SK-N-SH (cell line): ENCODE measurements at regions not wholly inside any gene's neighbourhood (a gene's known extent, or its start where the extent isn't known, plus 50 kb on each side); places are given as distances from the start of the nearest gene placed in this dataset.

Experiments
- CTCF ChIA-PET: fragments of 300-600, 350-600 bp; formaldehyde crosslinking; extraction: SDS; loops from one replicate; lab custom pipeline; 2021; lab: Yijun Ruan, JAX
- POLR2A ChIA-PET: fragments of 350-600 bp; sonication (Branson Sonifier 250); formaldehyde crosslinking; extraction: SDS; loops from one replicate; lab custom pipeline; 2020; ENCODE audit warnings: antibody characterized with exemption, inconsistent platforms; lab: Yijun Ruan, JAX
- DNase-seq: peaks from one replicate; pipeline ENCODE4 v3.0.0; 2012
- H2AFZ ChIP-seq: fragments of 200-600 bp; sonication (generic); 2 replicates; pipeline ENCODE4 v1.8.1; 2016; ENCODE audit warnings: antibody characterized with exemption, mild to moderate bottlenecking, low read depth
- H3F3A ChIP-seq: fragments of 200-600 bp; sonication (generic); replicated peaks from 2 replicates; pipeline ENCODE3; 2016; ENCODE audit warnings: antibody characterized with exemption, mild to moderate bottlenecking; ENCODE audit not compliant: insufficient read depth
- H3K27ac ChIP-seq, 2 experiments: fragments of 200-500 bp in 1 of 2; fragments of 200-600 bp in 1 of 2; sonication (Bioruptor generic) in 1 of 2; sonication (generic), shearing (Covaris generic) in 1 of 2; 2 replicates each; pipeline versions ENCODE4 v1.5.1 to v1.6.1; 2014 to 2016; ENCODE audit warnings: low read depth in 2 of 2, inconsistent platforms in 1 of 2, low read length in 1 of 2, mild to moderate bottlenecking in 1 of 2, mixed read lengths in 1 of 2
- H3K27me3 ChIP-seq: fragments of 200-600 bp; sonication (generic), shearing (Covaris generic); 2 replicates; pipeline ENCODE4 v1.6.1; 2016; ENCODE audit warnings: mixed run types; ENCODE audit not compliant: insufficient read depth
- H3K36me3 ChIP-seq, 2 experiments: fragments of 200-500 bp in 1 of 2; fragments of 200-600 bp in 1 of 2; sonication (Bioruptor generic) in 1 of 2; sonication (generic) in 1 of 2; replicated peaks in 1 of 2; 2 replicates each; pipeline versions ENCODE3 to v1.5.1; 2014 to 2016; ENCODE audit warnings: low read length in 1 of 2, mild to moderate bottlenecking in 1 of 2; ENCODE audit not compliant: insufficient read depth in 2 of 2, control insufficient read depth in 1 of 2
- H3K4me1 ChIP-seq, 2 experiments: fragments of 200-500 bp in 1 of 2; fragments of 200-600 bp in 1 of 2; sonication (Bioruptor generic) in 1 of 2; sonication (generic), shearing (Covaris generic) in 1 of 2; 2 replicates each; pipeline versions ENCODE4 v1.5.1 to v1.6.1; 2014 to 2016; ENCODE audit warnings: low read depth in 1 of 2, low read length in 1 of 2, mixed run types in 1 of 2; ENCODE audit not compliant: insufficient read depth in 2 of 2, control insufficient read depth in 1 of 2
- H3K4me2 ChIP-seq: fragments of 200-600 bp; sonication (generic), shearing (Covaris generic); 2 replicates; pipeline ENCODE4 v1.6.1; 2017; ENCODE audit warnings: mixed run types
- H3K4me3 ChIP-seq, 2 experiments: fragments of 200-500 bp in 1 of 2; fragments of 200-600 bp in 1 of 2; sonication (Bioruptor generic) in 1 of 2; sonication (generic), shearing (Covaris generic) in 1 of 2; 2 replicates each; pipeline versions ENCODE4 v1.5.1 to v1.8.1; 2014 to 2016; ENCODE audit warnings: low read depth in 2 of 2, inconsistent platforms in 1 of 2, low read length in 1 of 2, mild to moderate bottlenecking in 1 of 2, mixed read lengths in 1 of 2, moderate library complexity in 1 of 2
- H3K79me2 ChIP-seq: fragments of 200-600 bp; sonication (generic); 2 replicates; pipeline ENCODE4 v1.8.1; 2017; ENCODE audit warnings: mild to moderate bottlenecking; ENCODE audit not compliant: insufficient read depth
- H3K9ac ChIP-seq: fragments of 200-600 bp; sonication (generic); 2 replicates; pipeline ENCODE4 v1.6.1; 2017; ENCODE audit warnings: mixed run types
- H3K9me2 ChIP-seq: fragments of 200-600 bp; sonication (generic); 2 replicates; pipeline ENCODE4 v1.6.1; 2017; ENCODE audit warnings: mixed run types
- H3K9me3 ChIP-seq: fragments of 200-600 bp; sonication (generic); 2 replicates; pipeline ENCODE4 v1.6.1; 2017; ENCODE audit warnings: mixed run types, mild to moderate bottlenecking, moderate library complexity
- H4K20me1 ChIP-seq: fragments of 200-600 bp; sonication (generic); 2 replicates; pipeline ENCODE4 v1.6.1; 2017; ENCODE audit warnings: mild to moderate bottlenecking, mixed run types; ENCODE audit not compliant: insufficient read depth
- CTCF ChIP-seq: fragments of 200-600 bp; sonication (generic); IDR thresholded peaks from 2 replicates; pipeline ENCODE4 v1.6.1; 2017; ENCODE audit warnings: antibody characterized with exemption, mild to moderate bottlenecking, moderate library complexity
- FOXJ3 ChIP-seq: sonication (generic); formaldehyde crosslinking; IDR thresholded peaks from 2 replicates; pipeline ENCODE4 v1.5.1; 2020; ENCODE audit warnings: mild to moderate bottlenecking, missing genetic modification reagents
- GABPA ChIP-seq: IDR thresholded peaks from 2 replicates; pipeline ENCODE4 v1.4.0; 2012; ENCODE audit warnings: low read depth, mild to moderate bottlenecking
- GATA2 ChIP-seq: sonication (generic); formaldehyde crosslinking; IDR thresholded peaks from 2 replicates; pipeline ENCODE4 v1.5.0; 2020; ENCODE audit warnings: mild to moderate bottlenecking, missing genetic modification reagents
- MEF2A ChIP-seq: IDR thresholded peaks from 2 replicates; pipeline ENCODE4 v1.4.0; 2012; ENCODE audit warnings: low read depth, borderline replicate concordance
- NRF1 ChIP-seq: IDR thresholded peaks from 2 replicates; pipeline ENCODE4 v1.6.1; 2012; ENCODE audit warnings: low read depth, mild to moderate bottlenecking, low read length
- PBX3 ChIP-seq: IDR thresholded peaks from 2 replicates; pipeline ENCODE4; 2012
- POLR2AphosphoS5 ChIP-seq: IDR thresholded peaks from 2 replicates; pipeline ENCODE4 v1.6.1; 2012; ENCODE audit warnings: low read depth, low read length
- RXRA ChIP-seq: IDR thresholded peaks from 2 replicates; pipeline ENCODE4 v1.4.0; 2012; ENCODE audit warnings: low read depth, mild to moderate bottlenecking, borderline replicate concordance
- ZBTB33 ChIP-seq: IDR thresholded peaks from 2 replicates; pipeline ENCODE4 v1.4.0; 2012; ENCODE audit warnings: low read depth, borderline replicate concordance
- WGBS: methylation state at CpG from one replicate; pipeline ENCODE4 v1.1.6; 2017; ENCODE audit warnings: low lambda C conversion rate; 5-methylcytosine and 5-hydroxymethylcytosine counted together
- TF ChIP-seq, protein P1 (sequence below): fragments of 150-350 bp; IDR thresholded peaks from 2 replicates; pipeline ENCODE4 v1.6.1; 2016; ENCODE audit warnings: mild to moderate bottlenecking, low read depth, low read length

- TF ChIP-seq PBX3 (no peak), ZBTB33 (no peak), CTCF (no peak), FOXJ3 (CRISPR knock-in tag) (no peak), NRF1 (no peak)
These were observed 127.4 kb downstream of the SLITRK5 start (continued) for GRCh38 chr13:87798536-87798935.

DNA sequence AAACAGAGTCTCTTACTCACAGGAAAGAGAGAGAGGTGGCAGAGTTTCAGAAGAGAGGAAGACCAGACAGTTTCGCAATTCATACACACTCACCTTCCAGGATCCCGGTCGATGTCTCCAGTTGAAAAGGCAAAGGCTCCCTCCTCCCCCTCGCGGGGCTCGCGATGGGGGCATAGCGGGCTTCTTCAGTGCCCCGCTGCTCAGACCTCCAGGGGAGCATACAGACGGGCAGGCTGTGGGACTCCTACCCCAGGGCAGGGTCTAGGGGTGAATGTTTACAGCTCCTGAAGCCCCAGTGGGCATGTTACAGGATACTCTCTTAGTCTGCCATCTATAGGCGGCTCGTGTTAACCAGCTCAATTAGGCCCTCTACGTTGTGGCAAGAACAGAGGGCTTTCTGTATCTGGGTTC is 139.2 kb downstream of the SLITRK5 start:
- H3K4me3 ChIP-seq: no peak overlapping the region
- no peaks in the 10 kb centered on the region for H3K27me3 ChIP-seq
- TF ChIP-seq RXRA (no peak), GABPA (no peak), GATA2 (CRISPR knock-in tag) (no peak), POLR2AphosphoS5 (no peak)
- TF ChIP-seq, all 33 proteins: peak for 0
- Histone ChIP-seq H3F3A (no peaks in the 10 kb centered on the region), H3K9ac (no peak overlapping the region), H3K27ac (no peak overlapping the region), H3K4me2 (no peak overlapping the region), H4K20me1 (no peaks in the 10 kb centered on the region), H3K36me3 (no peaks in the 10 kb centered on the region), H3K9me2 (no peaks in the 10 kb centered on the region), H2AFZ (no peak overlapping the region), H3K4me1 (no peaks in the 10 kb centered on the region), H3K9me3 (no peaks in the 10 kb centered on the region), H3K79me2 (no peaks in the 10 kb centered on the region)
- CTCF ChIA-PET: no interaction called here
- no peak for DNase-seq
- POLR2A ChIA-PET: no interaction called here
- 70% methylated on average over 7 of the region's 13 CpGs for WGBS

- H3F3A ChIP-seq: no peaks in the 10 kb centered on the region
- H3K9me2 ChIP-seq: no peaks in the 10 kb centered on the region
- H3K4me3 ChIP-seq: no peak overlapping the region
- no peaks in the 10 kb centered on the region for H3K4me1 ChIP-seq
- H2AFZ ChIP-seq: no peak overlapping the region
- no peak overlapping the region for H3K4me2 ChIP-seq
- TF ChIP-seq, protein P1, sequence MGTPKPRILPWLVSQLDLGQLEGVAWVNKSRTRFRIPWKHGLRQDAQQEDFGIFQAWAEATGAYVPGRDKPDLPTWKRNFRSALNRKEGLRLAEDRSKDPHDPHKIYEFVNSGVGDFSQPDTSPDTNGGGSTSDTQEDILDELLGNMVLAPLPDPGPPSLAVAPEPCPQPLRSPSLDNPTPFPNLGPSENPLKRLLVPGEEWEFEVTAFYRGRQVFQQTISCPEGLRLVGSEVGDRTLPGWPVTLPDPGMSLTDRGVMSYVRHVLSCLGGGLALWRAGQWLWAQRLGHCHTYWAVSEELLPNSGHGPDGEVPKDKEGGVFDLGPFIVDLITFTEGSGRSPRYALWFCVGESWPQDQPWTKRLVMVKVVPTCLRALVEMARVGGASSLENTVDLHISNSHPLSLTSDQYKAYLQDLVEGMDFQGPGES: no peak
- no peak for TF ChIP-seq CTCF
- no peak for TF ChIP-seq MEF2A
- TF ChIP-seq, all 33 proteins: peak for 0
- Histone ChIP-seq H3K27me3 (no peaks in the 10 kb centered on the region), H3K9me3 (no peaks in the 10 kb centered on the region), H3K36me3 (no peaks in the 10 kb centered on the region), H3K79me2 (no peaks in the 10 kb centered on the region), H4K20me1 (no peaks in the 10 kb centered on the region), H3K27ac (no peak overlapping the region), H3K9ac (no peak overlapping the region)
- DNase-seq: no peak
- 40% methylated on average over 5 of the region's 14 CpGs for WGBS
- POLR2A ChIA-PET: no interaction called here
- CTCF ChIA-PET: no interaction called here
These were observed 139.8 kb downstream of the SLITRK5 start for GRCh38 chr13:87810920-87811344.
